B cell (primary cell): ENCODE measurements at regions not wholly inside any gene's neighbourhood (a gene's known extent, or its start where the extent isn't known, plus 50 kb on each side); places are given as distances from the start of the nearest gene placed in this dataset.

Experiments used
- ATAC-seq: fragments of 200-7000 bp; cut with Tn5 transposase; one replicate; pipeline ENCODE4 v1.10.0; 2021; ENCODE audit warnings: low read depth, mild to moderate bottlenecking, moderate number of reproducible peaks, moderate library complexity
- CTCF ChIA-PET: fragments of 350-600 bp; sonication (Branson Sonifier 250); formaldehyde crosslinking; loops from one replicate; lab custom pipeline; 2021; ENCODE audit warnings: antibody characterized with exemption, inconsistent platforms; lab: Charles Lee
- POLR2A ChIA-PET: fragments of 350-600 bp; sonication (Branson Sonifier 250); formaldehyde crosslinking; loops from one replicate; lab custom pipeline; 2021; ENCODE audit warnings: antibody characterized with exemption; lab: Charles Lee
- DNase-seq: peaks from one replicate; pipeline ENCODE4 v3.0.0; 2013
- H2AFZ ChIP-seq: 2 replicates; pipeline ENCODE4 v1.6.1; 2012; ENCODE audit warnings: mild to moderate bottlenecking, low read depth, low read length; ENCODE audit not compliant: insufficient read depth, poor library complexity, severe bottlenecking
- H3K27ac ChIP-seq, 2 donors: 1 replicate in 1 of 2; 2 replicates in 1 of 2; pipeline ENCODE4 v1.5.1; 2012 to 2013; ENCODE audit warnings: low read length in 2 of 2, mild to moderate bottlenecking in 2 of 2, moderate library complexity in 1 of 2
- H3K27me3 ChIP-seq, 4 experiments: fragments of 200-600 bp in 1 of 4; sonication (generic) in 1 of 4; replicated peaks in 1 of 4; 1 replicate in 2 of 4; 2 replicates in 2 of 4; pipeline versions ENCODE4 v1.6.1 to v1.7.0; 2013 to 2016; ENCODE audit warnings: low read length in 3 of 4, mild to moderate bottlenecking in 2 of 4, mixed read lengths in 1 of 4, moderate library complexity in 1 of 4; ENCODE audit not compliant: insufficient read depth in 4 of 4, control insufficient read depth in 3 of 4; ENCODE audit errors: control extremely low read depth in 1 of 4
- H3K36me3 ChIP-seq, 2 experiments: replicated peaks in 1 of 2; 1 replicate in 1 of 2; 2 replicates in 1 of 2; pipeline versions ENCODE4 v1.6.1 to v1.7.1; 2013; ENCODE audit warnings: low read length in 1 of 2; ENCODE audit not compliant: insufficient read depth in 2 of 2, control insufficient read depth in 1 of 2; ENCODE audit errors: control extremely low read depth in 1 of 2, extremely low read depth in 1 of 2
- H3K4me1 ChIP-seq, 2 donors: fragments of 200-600 bp in 1 of 2; sonication (generic) in 1 of 2; 1 replicate in 1 of 2; 2 replicates in 1 of 2; pipeline versions ENCODE4 v1.5.1 to v1.6.1; 2013 to 2017; ENCODE audit warnings: low read length in 2 of 2; ENCODE audit not compliant: control insufficient read depth in 2 of 2, insufficient read depth in 2 of 2
- H3K4me2 ChIP-seq: replicated peaks from 2 replicates; pipeline ENCODE3; 2012; ENCODE audit warnings: mild to moderate bottlenecking, low read depth, low read length; ENCODE audit not compliant: poor library complexity, severe bottlenecking
- H3K4me3 ChIP-seq, 5 experiments: fragments of 200-600 bp in 1 of 5; sonication (generic) in 1 of 5; 1 replicate in 3 of 5; 2 replicates in 2 of 5; pipeline versions ENCODE4 v1.5.1 to v1.7.0; 2011 to 2016; ENCODE audit warnings: low read length in 4 of 5, mild to moderate bottlenecking in 4 of 5, low read depth in 2 of 5, control low read depth in 1 of 5, moderate library complexity in 1 of 5; ENCODE audit not compliant: insufficient read depth in 1 of 5; ENCODE audit errors: control extremely low read depth in 1 of 5, extremely low read depth in 1 of 5
- H3K79me2 ChIP-seq: fragments of 200-600 bp; sonication (generic); one replicate; pipeline ENCODE4 v1.6.0; 2016; ENCODE audit warnings: low read length; ENCODE audit not compliant: control insufficient read depth, insufficient read depth
- H3K9ac ChIP-seq: fragments of 200-600 bp; sonication (generic); 2 replicates; pipeline ENCODE4 v1.6.1; 2017; ENCODE audit warnings: mild to moderate bottlenecking, low read length, moderate library complexity
- H3K9me3 ChIP-seq, 3 donors: one replicate each; pipeline versions ENCODE4 v1.6.1 to v1.7.1; 2013; ENCODE audit warnings: low read length in 2 of 3; ENCODE audit not compliant: control insufficient read depth in 2 of 3, insufficient read depth in 1 of 3; ENCODE audit errors: control extremely low read depth in 1 of 3
- H4K20me1 ChIP-seq: 2 replicates; pipeline ENCODE4 v1.6.0; 2012; ENCODE audit warnings: mild to moderate bottlenecking, low read length; ENCODE audit not compliant: insufficient read depth, control insufficient read depth, poor library complexity, severe bottlenecking
- H3K27ac Mint-ChIP-seq: one replicate; pipeline ENCODE4 v1.8.0; 2021; ENCODE audit warnings: mixed read lengths
- H3K27me3 Mint-ChIP-seq: one replicate; pipeline ENCODE4 v1.8.0; 2021; ENCODE audit warnings: mixed read lengths
- H3K4me1 Mint-ChIP-seq: one replicate; pipeline ENCODE4 v1.8.0; 2021; ENCODE audit warnings: mixed read lengths
- H3K4me3 Mint-ChIP-seq: one replicate; pipeline ENCODE4 v1.8.0; 2021; ENCODE audit warnings: mixed read lengths
- H3K9me3 Mint-ChIP-seq: one replicate; pipeline ENCODE4 v1.8.0; 2022; ENCODE audit warnings: mixed read lengths; ENCODE audit not compliant: insufficient read depth
- CTCF ChIP-seq: fragments of 200-600 bp; IDR thresholded peaks from one replicate; pipeline ENCODE4 v1.8.0; 2022; ENCODE audit warnings: antibody characterized with exemption, mild to moderate bottlenecking
- EZH2 ChIP-seq: IDR thresholded peaks from 2 replicates; pipeline ENCODE4 v1.6.1; 2012; ENCODE audit warnings: borderline replicate concordance, low read depth, mild to moderate bottlenecking, moderate library complexity, low read length; ENCODE audit not compliant: insufficient read depth, poor library complexity, severe bottlenecking
- whole genome bisulfite sequencing: methylation state at CpG from one replicate; pipeline ENCODE4 v1.1.5; 2013; ENCODE audit warnings: missing lambda C conversion rate; ENCODE audit not compliant: insufficient coverage; 5-methylcytosine and 5-hydroxymethylcytosine counted together
- intact Hi-C: fragments of 100-400 bp; cut with micrococcal nuclease; formaldehyde crosslinking; loops from one replicate; pipeline ENCODE4 v1.10.0; 2022

GRCh38 chr12:89935850-89936249 is 227.2 kb upstream of the ATP2B1 start:
- H4K20me1 ChIP-seq: no peaks in the 10 kb centered on the region
- Mint-ChIP-seq H3K27ac (peak overlapping the region; percentile 91), H3K4me1 (peaks cover 63% of the 10 kb centered on the region), H3K27me3 (no peaks in the 10 kb centered on the region), H3K9me3 (peaks cover 3% of the 10 kb centered on the region), H3K4me3 (peak overlapping the region; percentile 71)
- ATAC-seq (peak; percentile 64), DNase-seq (peak; percentile 40)
- H3K4me2 ChIP-seq: peak overlapping the region; percentile 37
- H3K9me3 ChIP-seq: no peaks in the 10 kb centered on the region
- ChIA-PET CTCF (interaction anchor here (2.0 to 4.1 kb wide), 3 partner anchors 8 to 14 kb away, joined by 6 to 19 read pairs (median 15); no protein-coding TSS in a partner anchor), POLR2A (interaction anchor here (0.7 to 1.6 kb wide), 3 partner anchors 55 to 187 kb away, joined by 3 to 5 read pairs (median 3); no protein-coding TSS in a partner anchor)
- H3K9ac ChIP-seq: no peak overlapping the region
- no peaks in the 10 kb centered on the region for H3K36me3 ChIP-seq
- intact Hi-C loops: loop anchor here (1.0 kb wide), 1 partner anchor 12 kb away; no protein-coding TSS in a partner anchor
- 86% methylated on average over 4 of the region's 6 CpGs for WGBS
- H3K4me1 ChIP-seq: peaks cover 25 to 37% of the 10 kb centered on the region in 2 donors
- peaks cover 3% of the 10 kb centered on the region for H3K79me2 ChIP-seq
- no peak for TF ChIP-seq EZH2
- TF ChIP-seq CTCF: no peak
- H3K27ac ChIP-seq: peak overlapping the region; percentile 50 to 54
- no peak overlapping the region for H3K4me3 ChIP-seq
- peak overlapping the region; percentile 71 for H2AFZ ChIP-seq
- no peaks in the 10 kb centered on the region for H3K27me3 ChIP-seq

GRCh38 chr12:89933911-89934310 is 225.3 kb upstream of the ATP2B1 start:
- no CpG with 5 or more reads among the region's 1 CpG for WGBS
- ATAC-seq (no peak), DNase-seq (no peak)
- intact Hi-C loops: loop anchor here (1.0 kb wide), 1 partner anchor 9 kb away; no protein-coding TSS in a partner anchor
- Histone ChIP-seq H3K9me3 (no peaks in the 10 kb centered on the region), H3K4me3 (no peak overlapping the region), H3K9ac (no peak overlapping the region), H3K27me3 (no peaks in the 10 kb centered on the region), H3K36me3 (no peaks in the 10 kb centered on the region), H4K20me1 (no peaks in the 10 kb centered on the region), H3K4me2 (no peak overlapping the region), H3K4me1 (peaks cover 31 to 50% of the 10 kb centered on the region in 2 donors), H3K79me2 (peaks cover 13% of the 10 kb centered on the region), H3K27ac (peak overlapping the region in 1 of 2 donors; percentile 40), H2AFZ (no peak overlapping the region)
- POLR2A ChIA-PET: no interaction called here
- Mint-ChIP-seq H3K9me3 (peaks cover 3% of the 10 kb centered on the region), H3K4me1 (peaks cover 59% of the 10 kb centered on the region), H3K4me3 (no peak overlapping the region), H3K27me3 (no peaks in the 10 kb centered on the region), H3K27ac (peak overlapping the region; percentile 91)
- no peak for TF ChIP-seq EZH2
- no peak for TF ChIP-seq CTCF
- CTCF ChIA-PET: interaction anchor here (0.8 to 1.5 kb wide), 4 partner anchors 9 to 17 kb away, joined by 3 to 7 read pairs (median 4); no protein-coding TSS in a partner anchor
